ENCODE measurements at regions not wholly inside any gene's neighbourhood (a gene's known extent, or its start where the extent isn't known, plus 50 kb on each side); places are given as distances from the start of the nearest gene placed in this dataset.

DNA sequence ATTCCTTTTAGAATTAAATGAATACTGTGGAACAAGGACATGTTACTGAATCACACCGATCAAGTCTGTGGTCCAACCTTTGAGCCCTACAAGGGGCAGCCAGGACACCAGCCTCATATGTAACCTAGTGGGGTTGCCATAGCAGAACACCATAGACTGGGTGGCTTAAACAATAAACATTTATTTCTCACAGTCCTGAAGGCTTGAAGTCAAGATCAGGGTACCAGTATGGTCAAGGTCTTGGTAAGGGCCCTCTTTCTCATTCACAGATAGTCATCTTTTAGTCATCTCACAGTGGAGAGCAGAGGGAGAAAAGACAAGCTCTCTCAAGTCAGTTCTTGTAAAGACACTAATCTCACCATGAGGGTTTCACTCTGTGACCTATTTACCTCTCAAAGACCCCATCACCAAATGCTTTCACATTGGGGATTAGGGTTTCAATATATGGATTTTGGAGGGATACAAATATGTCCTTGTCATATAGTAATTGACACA lies 422.5 kb downstream of the GADD45G start (continued):
- TF ChIP-seq EGR1 (IDR thresholded peaks at IDR 0.05; ENCODE audit: borderline replicate concordance, low read depth, low read length) (no peak), SP4 (IDR thresholded peaks at IDR 0.05; ENCODE audit: low read length) (no peak), MAFK (IDR thresholded peaks at IDR 0.05; ENCODE audit: low read depth, low read length) (no peak)

Measured in H1 (cell line).